Omental fat pad (tissue), 3 donors: ENCODE measurements at regions not wholly inside any gene's neighbourhood (a gene's known extent, or its start where the extent isn't known, plus 50 kb on each side); places are given as distances from the start of the nearest gene placed in this dataset.

ENCODE experiments used
- ATAC-seq: fragments of 150-250 bp; one replicate; pipeline ENCODE4 v1.9.1; 2016; ENCODE audit warnings: mild to moderate bottlenecking, moderate library complexity; ENCODE audit not compliant: low FRiP score
- DNase-seq: peaks from one replicate; pipeline ENCODE4 v3.0.0-alpha.2; 2019; ENCODE audit warnings: low spot score
- CTCF ChIP-seq, 3 donors: fragments of 450-650 bp; IDR thresholded peaks; one replicate each; pipeline ENCODE4 v1.5.1; 2016 to 2017; ENCODE audit warnings: antibody characterized with exemption in 3 of 3, mild to moderate bottlenecking in 3 of 3, moderate library complexity in 2 of 3

- no peak for TF ChIP-seq CTCF (IDR thresholded peaks at IDR 0.05)
- ATAC-seq, result no peak
Observed at GRCh38 chr4:62457356-62457755, 1257.2 kb downstream of the ADGRL3 start.

GRCh38 chr4:62455871-62456270 lies 1255.7 kb downstream of the ADGRL3 start:
- TF ChIP-seq CTCF (IDR thresholded peaks at IDR 0.05), result no peak
- no peak for DNase-seq
- ATAC-seq, result no peak

More at GRCh38 chr4:62457356-62457755, 1257.2 kb downstream of the ADGRL3 start:
- no peak for DNase-seq

- DNase-seq (no peak), ATAC-seq (no peak)
- TF ChIP-seq CTCF (IDR thresholded peaks at IDR 0.05), result no peak
Observed at GRCh38 chr4:62454535-62454934, 1254.4 kb downstream of the ADGRL3 start.

GRCh38 chr4:62450740-62451139 lies 1250.6 kb downstream of the ADGRL3 start:
- ATAC-seq (no peak), DNase-seq (no peak)
- no peak for TF ChIP-seq CTCF (IDR thresholded peaks at IDR 0.05)

GRCh38 chr4:62449538-62449937 lies 1249.4 kb downstream of the ADGRL3 start:
- ATAC-seq, result no peak
- TF ChIP-seq CTCF (IDR thresholded peaks at IDR 0.05), result no peak
- DNase-seq, result no peak

GRCh38 chr4:62448911-62449310 lies 1248.8 kb downstream of the ADGRL3 start:
- ATAC-seq, result no peak
- no peak for TF ChIP-seq CTCF (IDR thresholded peaks at IDR 0.05)
- no peak for DNase-seq

GRCh38 chr4:62439051-62439450 lies 1238.9 kb downstream of the ADGRL3 start:
- TF ChIP-seq CTCF (IDR thresholded peaks at IDR 0.05), result no peak
- DNase-seq (no peak), ATAC-seq (no peak)
